Esophagus (tissue), 2 donors: ENCODE measurements at regions not wholly inside any gene's neighbourhood (a gene's known extent, or its start where the extent isn't known, plus 50 kb on each side); places are given as distances from the start of the nearest gene placed in this dataset.

Experiments
- H3K27ac ChIP-seq, 2 donors: one replicate each; pipeline ENCODE4 v1.5.1; 2013; ENCODE audit warnings: low read depth in 2 of 2, mild to moderate bottlenecking in 2 of 2, inconsistent platforms in 1 of 2, low read length in 1 of 2, moderate library complexity in 1 of 2
- H3K27me3 ChIP-seq, 2 donors: one replicate each; pipeline ENCODE4 v1.6.1; 2013; ENCODE audit warnings: low read length in 2 of 2, control low read depth in 1 of 2, mild to moderate bottlenecking in 1 of 2; ENCODE audit not compliant: insufficient read depth in 2 of 2, control insufficient read depth in 1 of 2
- H3K36me3 ChIP-seq, 2 donors: one replicate each; pipeline ENCODE4 v1.6.1; 2013; ENCODE audit warnings: low read length in 1 of 2; ENCODE audit not compliant: control insufficient read depth in 2 of 2, insufficient read depth in 2 of 2
- H3K4me1 ChIP-seq, 2 donors: one replicate each; pipeline ENCODE4 v1.6.1; 2013; ENCODE audit warnings: low read length in 1 of 2; ENCODE audit not compliant: control insufficient read depth in 2 of 2, insufficient read depth in 2 of 2
- H3K4me3 ChIP-seq, 2 donors: one replicate each; pipeline ENCODE4 v1.5.1; 2013; ENCODE audit warnings: low read length in 2 of 2, mild to moderate bottlenecking in 2 of 2, low read depth in 1 of 2, moderate library complexity in 1 of 2
- H3K9me3 ChIP-seq, 2 donors: one replicate each; pipeline ENCODE4 v1.6.1; 2013; ENCODE audit warnings: mild to moderate bottlenecking in 2 of 2, low read depth in 1 of 2, low read length in 1 of 2, moderate library complexity in 1 of 2; ENCODE audit not compliant: control insufficient read depth in 2 of 2, insufficient read depth in 1 of 2
- WGBS, 2 donors: extraction: QIAGEN DNeasy Blood & Tissue Kit; methylation state at CpG; one replicate each; pipeline ENCODE4 v1.1.7; 2013; 5-methylcytosine and 5-hydroxymethylcytosine counted together
- donor health status: healthy with polysubstance abuse.
- donor health status: Bipolar disorder and iron deficiency.

DNA sequence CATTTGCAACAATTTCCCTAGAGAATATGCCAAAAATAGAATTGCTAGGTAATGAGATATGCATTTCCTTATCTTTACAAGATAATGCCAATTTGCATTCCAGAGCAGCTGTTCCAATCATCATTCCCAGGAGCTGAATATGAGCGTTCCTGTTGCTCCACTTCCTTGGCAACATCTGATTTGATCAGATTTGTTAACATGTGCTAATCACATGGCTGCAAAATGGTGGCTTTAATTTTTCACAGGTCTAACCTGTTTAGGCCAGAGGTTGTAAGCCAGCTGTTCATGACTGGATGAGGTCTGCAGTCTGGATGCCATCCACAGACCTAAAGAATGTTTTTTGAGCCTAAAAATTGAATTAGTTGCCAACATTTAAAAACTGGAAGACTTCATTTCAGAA, 220.7 kb upstream of the IL12B start:
- no peaks in the 10 kb centered on the region for H3K36me3 ChIP-seq
- no peaks in the 10 kb centered on the region for H3K27me3 ChIP-seq
- 79 to 83% methylated on average over 1 of the region's 1 CpG for WGBS, 2 donors
- H3K9me3 ChIP-seq: no peaks in the 10 kb centered on the region
- H3K4me3 ChIP-seq: no peak overlapping the region
- no peak overlapping the region for H3K27ac ChIP-seq
- H3K4me1 ChIP-seq: peaks cover 0 to 2% of the 10 kb centered on the region in 2 donors

- Histone ChIP-seq H3K27me3 (no peaks in the 10 kb centered on the region), H3K9me3 (no peaks in the 10 kb centered on the region), H3K27ac (no peak overlapping the region), H3K4me3 (no peak overlapping the region), H3K4me1 (peaks cover 0 to 2% of the 10 kb centered on the region in 2 donors), H3K36me3 (no peaks in the 10 kb centered on the region)
- WGBS, 2 donors: 58 to 74% methylated on average over 3 of the region's 3 CpGs
Observed at GRCh38 chr5:159552751-159553150, 222.5 kb upstream of the IL12B start.

DNA sequence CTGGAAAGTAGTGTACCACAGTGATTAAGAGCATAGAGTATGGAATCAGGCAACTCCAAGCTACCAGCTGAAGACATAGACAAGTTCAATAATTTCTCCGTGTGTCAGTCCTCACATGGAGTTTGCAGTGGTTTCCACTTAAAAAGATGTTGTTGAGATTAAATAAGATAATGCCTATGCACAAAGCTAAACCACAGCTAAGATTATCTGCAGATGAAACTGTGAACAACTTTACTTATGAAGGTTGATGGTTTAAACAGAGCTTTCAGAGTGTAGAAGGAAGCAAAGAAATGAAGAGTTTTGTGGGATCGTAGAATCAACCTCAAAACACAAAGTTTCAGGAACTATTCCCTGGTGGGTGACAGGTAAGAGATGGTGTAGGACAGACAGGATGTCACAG, 223.5 kb upstream of the IL12B start:
- no peak overlapping the region for H3K4me3 ChIP-seq
- peaks cover 0 to 2% of the 10 kb centered on the region in 2 donors for H3K4me1 ChIP-seq
- no peak overlapping the region for H3K27ac ChIP-seq
- H3K9me3 ChIP-seq: no peaks in the 10 kb centered on the region
- no peaks in the 10 kb centered on the region for H3K27me3 ChIP-seq
- WGBS, 2 donors: 81 to 89% methylated on average over 2 of the region's 2 CpGs
- no peaks in the 10 kb centered on the region for H3K36me3 ChIP-seq

- Histone ChIP-seq H3K4me1 (peaks cover 0 to 2% of the 10 kb centered on the region in 2 donors), H3K27ac (no peak overlapping the region), H3K36me3 (no peaks in the 10 kb centered on the region), H3K4me3 (no peak overlapping the region), H3K9me3 (no peaks in the 10 kb centered on the region), H3K27me3 (no peaks in the 10 kb centered on the region)
- 25 to 26% methylated on average over 1 of the region's 1 CpG for WGBS, 2 donors
Observed at GRCh38 chr5:159555084-159555483, 224.8 kb upstream of the IL12B start.

DNA sequence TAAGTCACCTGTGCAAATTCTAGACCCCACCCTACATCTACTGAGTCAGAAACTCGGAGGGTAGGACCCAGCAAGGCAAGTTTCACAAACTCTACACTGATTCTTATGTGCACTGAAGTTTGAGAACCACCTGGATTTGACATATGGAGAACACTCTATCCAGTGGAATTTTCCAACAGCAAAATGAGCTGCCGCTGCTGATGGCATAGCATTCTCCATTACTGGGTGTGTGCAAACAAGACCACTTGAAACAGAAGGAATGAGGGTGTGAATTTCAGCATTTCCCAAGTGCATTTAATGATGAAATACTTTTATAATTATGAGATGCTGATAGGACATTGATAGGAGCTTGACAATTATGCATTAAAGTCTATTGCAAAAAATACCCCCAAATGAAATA, 229.1 kb upstream of the IL12B start:
- Histone ChIP-seq H3K9me3 (no peaks in the 10 kb centered on the region), H3K4me1 (no peaks in the 10 kb centered on the region), H3K27ac (no peak overlapping the region), H3K27me3 (peaks cover 0 to 2% of the 10 kb centered on the region in 2 donors), H3K4me3 (no peak overlapping the region), H3K36me3 (no peaks in the 10 kb centered on the region)
- 77 to 83% methylated on average over 2 of the region's 2 CpGs for WGBS, 2 donors

GRCh38 chr5:159560088-159560487, 229.8 kb upstream of the IL12B start:
- Histone ChIP-seq H3K9me3 (no peaks in the 10 kb centered on the region), H3K27me3 (peaks cover 2% of the 10 kb centered on the region in 2 donors), H3K27ac (no peak overlapping the region), H3K4me3 (no peak overlapping the region), H3K36me3 (no peaks in the 10 kb centered on the region), H3K4me1 (no peaks in the 10 kb centered on the region)
- 69 to 78% methylated on average over 7 of the region's 7 CpGs for whole genome bisulfite sequencing, 2 donors

DNA sequence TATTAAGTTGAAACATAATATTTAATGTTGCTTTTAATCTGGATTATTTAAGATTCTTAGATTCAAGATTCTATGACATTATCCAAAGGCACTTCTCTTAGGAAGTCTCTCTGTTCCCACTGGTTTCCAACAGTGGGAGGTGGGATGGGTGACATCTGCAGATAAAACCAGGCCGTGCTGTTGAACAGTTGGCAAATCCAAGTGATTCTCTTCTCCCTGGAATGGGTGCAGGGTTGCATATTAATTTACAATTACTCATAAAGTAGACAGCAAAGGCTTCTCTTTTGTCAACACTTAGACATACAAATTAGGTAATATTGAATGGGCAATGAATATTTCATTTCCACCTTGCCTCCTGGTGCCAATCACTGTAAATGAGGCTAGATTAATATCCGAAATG, 233.7 kb upstream of the IL12B start:
- Histone ChIP-seq H3K9me3 (no peaks in the 10 kb centered on the region), H3K4me1 (no peaks in the 10 kb centered on the region), H3K27ac (no peak overlapping the region), H3K27me3 (peaks cover 2% of the 10 kb centered on the region in 2 donors), H3K4me3 (no peak overlapping the region), H3K36me3 (no peaks in the 10 kb centered on the region)
- 66 to 70% methylated on average over 2 of the region's 2 CpGs for WGBS, 2 donors

GRCh38 chr5:159566832-159567231, 236.5 kb upstream of the IL12B start:
- no peak overlapping the region for H3K4me3 ChIP-seq
- 76 to 86% methylated on average over 2 of the region's 2 CpGs for WGBS, 2 donors
- H3K27ac ChIP-seq: no peak overlapping the region
- no peaks in the 10 kb centered on the region for H3K36me3 ChIP-seq
- H3K27me3 ChIP-seq: peaks cover 0 to 2% of the 10 kb centered on the region in 2 donors
- H3K9me3 ChIP-seq: no peaks in the 10 kb centered on the region
- H3K4me1 ChIP-seq: no peaks in the 10 kb centered on the region

GRCh38 chr5:159567461-159567860, 237.2 kb upstream of the IL12B start:
- Histone ChIP-seq H3K9me3 (no peaks in the 10 kb centered on the region), H3K27ac (no peak overlapping the region), H3K4me3 (no peak overlapping the region), H3K4me1 (no peaks in the 10 kb centered on the region), H3K27me3 (peaks cover 0 to 2% of the 10 kb centered on the region in 2 donors), H3K36me3 (no peaks in the 10 kb centered on the region)
- 33 to 57% methylated on average over 1 of the region's 1 CpG for WGBS, 2 donors

GRCh38 chr5:159571501-159572244, 241.4 kb upstream of the IL12B start:
- Histone ChIP-seq H3K9me3 (no peaks in the 10 kb centered on the region), H3K36me3 (no peaks in the 10 kb centered on the region), H3K27me3 (no peaks in the 10 kb centered on the region), H3K4me3 (no peak overlapping the region), H3K27ac (no peak overlapping the region), H3K4me1 (no peaks in the 10 kb centered on the region)
- WGBS, 2 donors: 52 to 63% methylated on average over 1 of the region's 1 CpG
